ENCODE measurements at regions not wholly inside any gene's neighbourhood (a gene's known extent, or its start where the extent isn't known, plus 50 kb on each side); places are given as distances from the start of the nearest gene placed in this dataset.
"Not testable (repeated sequence)": the region's sequence is repeated elsewhere in the genome, so short reads cannot be mapped to it uniquely, and the experiment has no call there.

- no peak overlapping the region for H3K27ac ChIP-seq (ENCODE audit: low read depth, low read length)
- H3K4me1 ChIP-seq (ENCODE audit: control insufficient read depth, insufficient read depth, low read length) = no peaks in the 10 kb centered on the region
- no peak overlapping the region for H3K4me3 ChIP-seq (ENCODE audit: low read length)
- no peaks in the 10 kb centered on the region for H3K27me3 ChIP-seq (ENCODE audit: control insufficient read depth, insufficient read depth, low read length)
- H3K9ac ChIP-seq (ENCODE audit: low read length) = no peak overlapping the region
- no peaks in the 10 kb centered on the region for H3K36me3 ChIP-seq (ENCODE audit: control insufficient read depth, insufficient read depth, low read length)
These were observed 97.5 kb upstream of the VRK1 start for GRCh38 chr14:96699666-96700065.

- Histone ChIP-seq H3K4me3 (ENCODE audit: low read length) (no peak overlapping the region), H3K9ac (ENCODE audit: low read length) (no peak overlapping the region), H3K36me3 (ENCODE audit: control insufficient read depth, insufficient read depth, low read length) (no peaks in the 10 kb centered on the region), H3K27me3 (ENCODE audit: control insufficient read depth, insufficient read depth, low read length) (no peaks in the 10 kb centered on the region), H3K27ac (ENCODE audit: low read depth, low read length) (no peak overlapping the region), H3K4me1 (ENCODE audit: control insufficient read depth, insufficient read depth, low read length) (no peaks in the 10 kb centered on the region)
These were observed 94.4 kb upstream of the VRK1 start for GRCh38 chr14:96702831-96703230.

GRCh38 chr14:96705422-96706092 is 91.6 kb upstream of the VRK1 start:
- H3K36me3 ChIP-seq (ENCODE audit: control insufficient read depth, insufficient read depth, low read length) = no peaks in the 10 kb centered on the region
- H3K27me3 ChIP-seq (ENCODE audit: control insufficient read depth, insufficient read depth, low read length) = no peaks in the 10 kb centered on the region
- H3K9ac ChIP-seq (ENCODE audit: low read length) = no peak overlapping the region
- H3K27ac ChIP-seq (ENCODE audit: low read depth, low read length) = no peak overlapping the region
- no peak overlapping the region for H3K4me3 ChIP-seq (ENCODE audit: low read length)
- H3K4me1 ChIP-seq (ENCODE audit: control insufficient read depth, insufficient read depth, low read length) = no peaks in the 10 kb centered on the region

GRCh38 chr14:96706893-96707292 is 90.3 kb upstream of the VRK1 start:
- no peaks in the 10 kb centered on the region for H3K27me3 ChIP-seq (ENCODE audit: control insufficient read depth, insufficient read depth, low read length)
- H3K27ac ChIP-seq (ENCODE audit: low read depth, low read length) = no peak overlapping the region
- no peaks in the 10 kb centered on the region for H3K4me1 ChIP-seq (ENCODE audit: control insufficient read depth, insufficient read depth, low read length)
- no peak overlapping the region for H3K4me3 ChIP-seq (ENCODE audit: low read length)
- no peaks in the 10 kb centered on the region for H3K36me3 ChIP-seq (ENCODE audit: control insufficient read depth, insufficient read depth, low read length)
- no peak overlapping the region for H3K9ac ChIP-seq (ENCODE audit: low read length)

GRCh38 chr14:96710060-96710666 is 87.0 kb upstream of the VRK1 start:
- no peaks in the 10 kb centered on the region for H3K27me3 ChIP-seq (ENCODE audit: control insufficient read depth, insufficient read depth, low read length)
- H3K4me3 ChIP-seq (ENCODE audit: low read length) = no peak overlapping the region
- no peak overlapping the region for H3K9ac ChIP-seq (ENCODE audit: low read length)
- no peak overlapping the region for H3K27ac ChIP-seq (ENCODE audit: low read depth, low read length)
- H3K36me3 ChIP-seq (ENCODE audit: control insufficient read depth, insufficient read depth, low read length) = no peaks in the 10 kb centered on the region
- H3K4me1 ChIP-seq (ENCODE audit: control insufficient read depth, insufficient read depth, low read length) = no peaks in the 10 kb centered on the region

GRCh38 chr14:96711559-96712267 is 85.5 kb upstream of the VRK1 start:
- no peaks in the 10 kb centered on the region for H3K27me3 ChIP-seq (ENCODE audit: control insufficient read depth, insufficient read depth, low read length)
- no peak overlapping the region for H3K4me3 ChIP-seq (ENCODE audit: low read length)
- no peaks in the 10 kb centered on the region for H3K4me1 ChIP-seq (ENCODE audit: control insufficient read depth, insufficient read depth, low read length)
- H3K27ac ChIP-seq (ENCODE audit: low read depth, low read length) = no peak overlapping the region
- H3K9ac ChIP-seq (ENCODE audit: low read length) = no peak overlapping the region
- H3K36me3 ChIP-seq (ENCODE audit: control insufficient read depth, insufficient read depth, low read length) = no peaks in the 10 kb centered on the region

- H3K9ac ChIP-seq (ENCODE audit: low read length) = no peak overlapping the region
- H3K4me3 ChIP-seq (ENCODE audit: low read length) = no peak overlapping the region
- no peaks in the 10 kb centered on the region for H3K4me1 ChIP-seq (ENCODE audit: control insufficient read depth, insufficient read depth, low read length)
- no peaks in the 10 kb centered on the region for H3K27me3 ChIP-seq (ENCODE audit: control insufficient read depth, insufficient read depth, low read length)
- no peaks in the 10 kb centered on the region for H3K36me3 ChIP-seq (ENCODE audit: control insufficient read depth, insufficient read depth, low read length)
- H3K27ac ChIP-seq (ENCODE audit: low read depth, low read length) = no peak overlapping the region
These were observed 83.8 kb upstream of the VRK1 start for GRCh38 chr14:96713426-96713825.

- not testable (repeated sequence) for H3K27me3 ChIP-seq (ENCODE audit: control insufficient read depth, insufficient read depth, low read length); H3K4me3 ChIP-seq (ENCODE audit: low read length); H3K4me1 ChIP-seq (ENCODE audit: control insufficient read depth, insufficient read depth, low read length); H3K9ac ChIP-seq (ENCODE audit: low read length); H3K27ac ChIP-seq (ENCODE audit: low read depth, low read length); H3K36me3 ChIP-seq (ENCODE audit: control insufficient read depth, insufficient read depth, low read length)
These were observed 82.6 kb upstream of the VRK1 start for GRCh38 chr14:96714537-96714936.

GRCh38 chr14:96717116-96717515 is 80.1 kb upstream of the VRK1 start:
- Histone ChIP-seq H3K36me3 (ENCODE audit: control insufficient read depth, insufficient read depth, low read length) (no peaks in the 10 kb centered on the region), H3K9ac (ENCODE audit: low read length) (no peak overlapping the region), H3K27ac (ENCODE audit: low read depth, low read length) (no peak overlapping the region), H3K4me1 (ENCODE audit: control insufficient read depth, insufficient read depth, low read length) (no peaks in the 10 kb centered on the region), H3K27me3 (ENCODE audit: control insufficient read depth, insufficient read depth, low read length) (no peaks in the 10 kb centered on the region), H3K4me3 (ENCODE audit: low read length) (no peak overlapping the region)

- no peaks in the 10 kb centered on the region for H3K4me1 ChIP-seq (ENCODE audit: control insufficient read depth, insufficient read depth, low read length)
- H3K27ac ChIP-seq (ENCODE audit: low read depth, low read length) = no peak overlapping the region
- H3K36me3 ChIP-seq (ENCODE audit: control insufficient read depth, insufficient read depth, low read length) = no peaks in the 10 kb centered on the region
- no peak overlapping the region for H3K9ac ChIP-seq (ENCODE audit: low read length)
- no peak overlapping the region for H3K4me3 ChIP-seq (ENCODE audit: low read length)
- no peaks in the 10 kb centered on the region for H3K27me3 ChIP-seq (ENCODE audit: control insufficient read depth, insufficient read depth, low read length)
These were observed 78.8 kb upstream of the VRK1 start for GRCh38 chr14:96718407-96718806.

- not testable (repeated sequence) for H3K27me3 ChIP-seq (ENCODE audit: control insufficient read depth, insufficient read depth, low read length); H3K36me3 ChIP-seq (ENCODE audit: control insufficient read depth, insufficient read depth, low read length); H3K4me3 ChIP-seq (ENCODE audit: low read length); H3K9ac ChIP-seq (ENCODE audit: low read length); H3K4me1 ChIP-seq (ENCODE audit: control insufficient read depth, insufficient read depth, low read length); H3K27ac ChIP-seq (ENCODE audit: low read depth, low read length)
These were observed 76.5 kb upstream of the VRK1 start for GRCh38 chr14:96720702-96721101.

- Histone ChIP-seq H3K27me3 (ENCODE audit: control insufficient read depth, insufficient read depth, low read length) (no peaks in the 10 kb centered on the region), H3K4me3 (ENCODE audit: low read length) (no peak overlapping the region), H3K36me3 (ENCODE audit: control insufficient read depth, insufficient read depth, low read length) (no peaks in the 10 kb centered on the region)
These were observed 74.4 kb upstream of the VRK1 start for GRCh38 chr14:96722736-96723135.

GRCh38 chr14:96723946-96724345 is 73.2 kb upstream of the VRK1 start:
- Histone ChIP-seq H3K4me1 (ENCODE audit: control insufficient read depth, insufficient read depth, low read length) (no peaks in the 10 kb centered on the region), H3K9ac (ENCODE audit: low read length) (no peak overlapping the region)

More at GRCh38 chr14:96722736-96723135, 74.4 kb upstream of the VRK1 start:
- Histone ChIP-seq H3K27ac (ENCODE audit: low read depth, low read length) (no peak overlapping the region), H3K4me1 (ENCODE audit: control insufficient read depth, insufficient read depth, low read length) (no peaks in the 10 kb centered on the region), H3K9ac (ENCODE audit: low read length) (no peak overlapping the region)

More at GRCh38 chr14:96723946-96724345, 73.2 kb upstream of the VRK1 start:
- Histone ChIP-seq H3K27me3 (ENCODE audit: control insufficient read depth, insufficient read depth, low read length) (peaks cover 3% of the 10 kb centered on the region), H3K4me3 (ENCODE audit: low read length) (no peak overlapping the region), H3K27ac (ENCODE audit: low read depth, low read length) (no peak overlapping the region), H3K36me3 (ENCODE audit: control insufficient read depth, insufficient read depth, low read length) (no peaks in the 10 kb centered on the region)
